ENCODE measurements at regions not wholly inside any gene's neighbourhood (a gene's known extent, or its start where the extent isn't known, plus 50 kb on each side); places are given as distances from the start of the nearest gene placed in this dataset. TPM values are rescaled to one million over a fixed set of nuclear protein-coding genes. Genes with fewer than 3 reads are reported as not detected.

- H3K4me3 ChIP-seq (replicated peaks in 1 of 3; ENCODE audit: insufficient read depth in 1 of 3, low read depth in 1 of 3, low read length in 3 of 3): no peak overlapping the region
- H3K79me2 ChIP-seq (ENCODE audit: control insufficient read depth, insufficient read depth, low read length): no peaks in the 10 kb centered on the region
- H3K27me3 ChIP-seq (ENCODE audit: control insufficient read depth in 2 of 2, insufficient read depth in 2 of 2, low read length in 2 of 2): peaks cover 2 to 5% of the 10 kb centered on the region in 2 experiments
- intact Hi-C loops (cut with micrococcal nuclease) (no loop called here), dilution Hi-C loops (cut with MboI; ENCODE audit: extremely low pct_ligation_motif_present, low sequenced_read_pairs) (no loop called here)
- no peak overlapping the region for H3K9ac ChIP-seq (replicated peaks; ENCODE audit: extremely low read depth, insufficient read depth, low read length)
- TF ChIP-seq MYC (IDR thresholded peaks at IDR 0.05; ENCODE audit: low read depth, low read length) (no peak), EZH2 (IDR thresholded peaks at IDR 0.05; ENCODE audit: borderline replicate concordance, low read depth, low read length, severe bottlenecking) (no peak), GATA2 (IDR thresholded peaks at IDR 0.05; ENCODE audit: insufficient read depth, insufficient read length, low read depth, low read length) (no peak), JUN (IDR thresholded peaks at IDR 0.05; ENCODE audit: borderline replicate concordance, insufficient read depth, insufficient read length, low read depth) (no peak)
- H3K9me1 ChIP-seq (replicated peaks; ENCODE audit: control insufficient read depth, extremely low read depth, insufficient read depth, low read length): peaks cover 2% of the 10 kb centered on the region
- H3K4me1 ChIP-seq (ENCODE audit: control insufficient read depth, extremely low read depth, insufficient read depth, low read length): no peaks in the 10 kb centered on the region
- ChIA-PET POLR2A (no interaction called here), CTCF (no interaction called here)
- no peaks in the 10 kb centered on the region for H4K20me1 ChIP-seq (replicated peaks; ENCODE audit: control insufficient read depth, extremely low read depth, insufficient read depth, low read length)
- BruUV-seq (replicated peaks): no TSS peak
- no peaks in the 10 kb centered on the region for H3K36me3 ChIP-seq (ENCODE audit: control insufficient read depth in 2 of 2, extremely low read depth in 1 of 2, insufficient read depth in 2 of 2, low read length in 2 of 2)
- FAIRE-seq (no peak), DNase-seq (ENCODE audit: low read depth, low spot score) (no peak)
- H3K9me3 ChIP-seq (replicated peaks; ENCODE audit: control insufficient read depth, insufficient read depth, low read length): no peaks in the 10 kb centered on the region
- no peak overlapping the region for H3K27ac ChIP-seq (ENCODE audit: insufficient read depth, low read depth, low read length)
- no peak overlapping the region for H3K4me2 ChIP-seq (ENCODE audit: insufficient read depth, low read length)
- H2AFZ ChIP-seq (ENCODE audit: low read depth, low read length): no peak overlapping the region
Measured at GRCh38 chr4:65737672-65738071, 67.4 kb upstream of the EPHA5 start.

- dilution Hi-C loops (cut with MboI; ENCODE audit: extremely low pct_ligation_motif_present, low sequenced_read_pairs) (no loop called here), intact Hi-C loops (cut with micrococcal nuclease) (no loop called here)
- no peaks in the 10 kb centered on the region for H3K36me3 ChIP-seq (ENCODE audit: control insufficient read depth in 2 of 2, extremely low read depth in 1 of 2, insufficient read depth in 2 of 2, low read length in 2 of 2)
- BruUV-seq (replicated peaks): no TSS peak
- H3K79me2 ChIP-seq (ENCODE audit: control insufficient read depth, insufficient read depth, low read length): no peaks in the 10 kb centered on the region
- ChIA-PET POLR2A (no interaction called here), CTCF (interaction anchor here (1.1 kb wide), 1 partner anchor 17 kb away, joined by 4 read pairs; no protein-coding TSS in a partner anchor)
- no peak for DNase-seq (ENCODE audit: low read depth, low spot score)
- no peak overlapping the region for H3K4me3 ChIP-seq (replicated peaks in 1 of 3; ENCODE audit: insufficient read depth in 1 of 3, low read depth in 1 of 3, low read length in 3 of 3)
- no peaks in the 10 kb centered on the region for H3K27me3 ChIP-seq (ENCODE audit: control insufficient read depth in 2 of 2, insufficient read depth in 2 of 2, low read length in 2 of 2)
- H3K27ac ChIP-seq (ENCODE audit: insufficient read depth, low read depth, low read length): no peak overlapping the region
- H3K9me3 ChIP-seq (replicated peaks; ENCODE audit: control insufficient read depth, insufficient read depth, low read length): no peaks in the 10 kb centered on the region
- no peak overlapping the region for H3K9ac ChIP-seq (replicated peaks; ENCODE audit: extremely low read depth, insufficient read depth, low read length)
- TF ChIP-seq EZH2 (IDR thresholded peaks at IDR 0.05; ENCODE audit: borderline replicate concordance, low read depth, low read length, severe bottlenecking): no peak
- no peak for TF ChIP-seq CTCF (IDR thresholded peaks at IDR 0.05; ENCODE audit: extremely low read depth in 1 of 2, insufficient read depth in 1 of 2, low read depth in 1 of 2, low read length in 2 of 2)
- H2AFZ ChIP-seq (ENCODE audit: low read depth, low read length): no peak overlapping the region
- H3K9me1 ChIP-seq (replicated peaks; ENCODE audit: control insufficient read depth, extremely low read depth, insufficient read depth, low read length): no peaks in the 10 kb centered on the region
- FAIRE-seq: no peak
- no peaks in the 10 kb centered on the region for H4K20me1 ChIP-seq (replicated peaks; ENCODE audit: control insufficient read depth, extremely low read depth, insufficient read depth, low read length)
- no peak overlapping the region for H3K4me2 ChIP-seq (ENCODE audit: insufficient read depth, low read length)
- no peaks in the 10 kb centered on the region for H3K4me1 ChIP-seq (ENCODE audit: control insufficient read depth, extremely low read depth, insufficient read depth, low read length)
Measured at GRCh38 chr4:65724973-65725372, 54.7 kb upstream of the EPHA5 start.

MicroRNAs in the stretch of these regions (microRNA counts, 767-probe panel; counts per million panel counts)
- 723 counts per million, percentile 96 among the panel's probes with 10 or more counts for microRNA hsa-miR-1269a

Small RNA genes in the stretch of these regions (microRNA-seq; reads per million reads assigned to microRNA genes)
- gene MIR1269A (ENCODE audit: borderline number of aligned reads, borderline replicate concordance): not detected

Small RNA genes in the stretch of these regions (small RNA-seq; reads per million reads assigned to genes)
- gene MIR1269A (ENCODE audit: insufficient read depth, insufficient read length, low read depth, low replicate concordance) (not detected), gene RNU2-40P (ENCODE audit: insufficient read depth, insufficient read length, low read depth, low replicate concordance) (not detected), gene RNU6-699P (ENCODE audit: insufficient read depth, insufficient read length, low read depth, low replicate concordance) (not detected)

All from endothelial cell of umbilical vein (primary cell).